NCI-H128 (cell line): ENCODE measurements at regions not wholly inside any gene's neighbourhood (a gene's known extent, or its start where the extent isn't known, plus 50 kb on each side); places are given as distances from the start of the nearest gene placed in this dataset.
"Not testable (repeated sequence)": the region's sequence is repeated elsewhere in the genome, so short reads cannot be mapped to it uniquely, and the experiment has no call there.

Experiments used
- DNase-seq: peaks from one replicate; lab custom pipeline; 2025; ENCODE audit not compliant: unreplicated experiment; lab: John Stamatoyannopoulos, UW

DNA sequence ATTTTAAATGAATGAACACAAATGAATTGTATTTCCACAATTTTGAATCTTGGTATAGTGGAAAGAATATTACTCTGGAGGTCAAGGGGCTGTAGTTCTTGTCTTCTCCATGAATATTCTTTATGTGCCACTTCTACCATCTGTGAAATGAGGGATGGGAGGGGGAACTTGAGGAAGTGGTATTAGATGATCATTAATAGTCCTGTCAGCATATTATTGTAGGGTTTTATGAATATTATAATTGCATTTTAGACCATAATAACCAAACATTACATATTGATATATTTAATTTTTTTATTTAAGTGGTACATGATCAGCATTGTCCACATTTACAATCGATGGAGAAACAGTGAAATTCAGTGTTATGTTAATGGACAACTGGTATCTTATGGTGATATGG lies 205.8 kb downstream of the CCDC74A start:
- DNase-seq, result not testable (repeated sequence)

DNA sequence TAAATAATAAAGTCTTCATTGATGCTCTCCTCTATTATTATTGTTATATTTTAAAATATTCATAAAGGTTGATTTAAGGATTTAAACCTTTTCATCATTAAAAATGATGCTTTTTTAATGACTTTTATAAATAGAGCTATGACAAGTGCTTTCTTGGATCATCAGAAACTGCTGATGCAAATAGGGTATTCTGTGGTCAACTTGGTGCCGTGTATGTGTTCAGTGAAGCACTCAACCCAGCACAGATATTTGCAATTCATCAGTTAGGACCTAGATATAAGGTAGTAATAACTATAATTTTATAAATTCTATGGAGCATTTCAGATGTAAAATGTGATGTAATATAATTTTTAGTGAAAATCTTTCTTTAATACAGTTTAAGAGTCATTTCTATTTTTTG lies 208.7 kb downstream of the CCDC74A start:
- DNase-seq, result not testable (repeated sequence)

GRCh38 chr2:131738533-131738932 lies 210.8 kb downstream of the CCDC74A start:
- DNase-seq, result not testable (repeated sequence)

GRCh38 chr2:131738996-131739434 lies 211.3 kb downstream of the CCDC74A start:
- not testable (repeated sequence) for DNase-seq

GRCh38 chr2:131753640-131754561 lies 226.2 kb downstream of the CCDC74A start:
- no peak for DNase-seq

DNA sequence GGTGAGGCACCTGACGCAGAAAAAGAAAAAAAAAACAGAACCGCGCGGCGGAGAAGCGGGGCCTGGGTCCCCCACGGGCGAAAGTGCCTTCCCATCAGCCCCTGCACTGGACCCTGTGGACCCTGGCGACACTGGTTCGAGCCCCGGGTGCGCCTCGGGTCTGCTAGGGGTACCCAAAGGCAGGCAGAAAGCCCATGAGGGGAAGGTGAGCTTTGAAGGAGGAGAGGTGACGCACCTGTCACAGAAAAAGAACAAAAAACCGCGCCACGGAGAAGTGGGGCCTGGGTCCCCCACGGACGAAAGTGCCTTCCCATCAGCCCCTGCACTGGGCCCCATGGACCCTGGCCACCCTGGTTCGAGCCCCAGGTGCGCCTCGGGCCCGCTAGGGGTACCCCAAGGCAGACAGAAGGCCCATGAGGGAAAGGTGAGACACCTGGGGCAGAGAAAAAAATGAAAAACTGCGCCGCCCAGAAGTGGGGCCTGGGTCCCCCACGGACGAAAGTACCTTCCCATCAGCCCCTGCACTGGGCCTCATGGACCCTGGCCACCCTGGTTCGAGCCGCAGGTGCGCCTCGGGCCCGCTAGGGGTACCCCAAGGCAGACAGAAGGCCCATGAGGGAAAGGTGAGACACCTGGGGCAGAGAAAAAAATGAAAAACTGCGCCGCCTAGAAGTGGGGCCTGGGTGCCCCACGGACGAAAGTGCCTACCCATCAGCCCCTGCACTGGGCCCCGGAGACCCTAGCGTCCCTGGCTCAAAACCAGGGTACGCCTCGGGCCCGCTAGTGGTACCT lies 227.4 kb downstream of the CCDC74A start:
- no peak for DNase-seq

- DNase-seq, result no peak
Measured at GRCh38 chr2:131756141-131756907, 228.6 kb downstream of the CCDC74A start.

- not testable (repeated sequence) for DNase-seq
Measured at GRCh38 chr2:131758941-131759340, 231.3 kb downstream of the CCDC74A start.

GRCh38 chr2:131774955-131775555 lies 247.4 kb downstream of the CCDC74A start:
- DNase-seq, result not testable (repeated sequence)

- DNase-seq, result not testable (repeated sequence)
Measured at GRCh38 chr2:131775903-131776506, 248.3 kb downstream of the CCDC74A start.

DNA sequence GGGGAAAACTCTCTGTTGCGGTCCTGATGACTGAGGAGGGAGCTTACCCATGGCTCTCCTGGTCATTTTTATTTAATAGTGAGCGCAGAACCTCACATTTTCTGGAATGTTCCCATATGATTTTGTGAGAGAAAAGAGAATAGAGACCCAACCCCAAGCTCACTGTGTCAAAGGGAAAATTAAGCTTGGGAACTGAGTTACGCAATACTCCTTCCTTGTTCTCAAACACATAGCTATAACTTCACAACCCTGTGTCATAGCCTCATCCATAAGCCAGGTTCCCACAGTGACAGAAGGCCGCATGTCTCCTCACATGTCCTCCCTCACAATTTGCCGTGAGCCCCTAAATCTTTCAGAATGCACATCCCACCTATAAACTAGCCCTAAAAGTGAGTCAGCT lies 252.8 kb downstream of the CCDC74A start:
- not testable (repeated sequence) for DNase-seq

DNA sequence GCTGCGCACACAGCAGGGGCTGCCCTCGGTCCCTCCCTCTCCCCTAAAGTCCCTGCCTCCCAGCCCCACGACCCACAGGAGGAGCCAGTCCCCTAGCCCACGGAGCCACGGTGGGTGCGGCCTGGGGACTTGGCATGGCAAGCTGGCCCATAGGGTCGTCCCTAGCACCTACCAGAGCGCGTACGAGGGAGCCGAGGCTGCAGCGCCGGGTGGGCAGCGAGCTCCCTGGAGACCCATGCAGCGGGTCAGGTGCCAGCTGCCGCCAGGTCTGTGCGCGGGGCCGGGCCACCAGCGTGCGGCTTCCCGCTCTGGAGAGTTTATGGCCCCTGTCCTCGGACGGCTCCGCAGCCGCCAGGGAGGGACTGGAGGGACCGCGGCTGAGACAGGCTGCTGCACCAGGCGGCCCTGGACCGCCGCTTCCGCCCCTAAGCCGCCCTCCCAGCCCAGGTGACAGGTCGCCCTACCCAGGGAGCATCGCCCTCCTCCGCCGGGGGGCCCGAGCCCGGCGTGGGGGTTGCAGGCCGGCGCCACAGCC lies 273.6 kb downstream of the CCDC74A start:
- no peak for DNase-seq

DNA sequence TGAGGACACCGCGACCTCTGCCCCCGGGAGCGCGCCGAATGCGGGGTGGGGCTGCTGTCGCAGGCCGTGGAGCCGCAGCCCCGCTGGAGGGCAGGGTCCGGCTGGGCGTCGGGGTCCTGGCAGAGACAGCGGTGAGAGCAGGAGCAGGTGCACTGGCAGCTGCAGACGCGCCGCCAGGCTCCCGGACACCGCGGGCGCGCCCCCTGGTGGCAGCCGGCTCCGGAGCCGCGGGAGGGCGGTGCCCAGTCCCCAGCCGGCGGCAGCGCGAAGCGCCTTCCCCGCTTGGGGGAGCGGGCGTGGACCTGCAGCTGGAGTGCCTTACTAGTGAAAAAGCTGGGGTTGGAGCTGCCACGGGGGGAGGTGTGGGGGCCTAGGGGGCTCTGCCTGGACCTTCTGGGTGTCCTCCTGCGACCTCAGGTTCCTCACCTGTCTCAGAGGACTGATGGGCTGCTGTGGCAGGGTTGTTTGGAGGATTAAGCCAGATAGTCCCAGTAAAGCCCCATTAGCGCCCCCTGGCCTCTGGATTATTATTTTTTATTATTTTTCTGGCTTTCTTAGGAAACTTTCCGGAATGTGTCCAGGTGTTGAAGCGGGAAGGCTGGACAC lies 274.2 kb downstream of the CCDC74A start:
- DNase-seq, result not testable (repeated sequence)

DNA sequence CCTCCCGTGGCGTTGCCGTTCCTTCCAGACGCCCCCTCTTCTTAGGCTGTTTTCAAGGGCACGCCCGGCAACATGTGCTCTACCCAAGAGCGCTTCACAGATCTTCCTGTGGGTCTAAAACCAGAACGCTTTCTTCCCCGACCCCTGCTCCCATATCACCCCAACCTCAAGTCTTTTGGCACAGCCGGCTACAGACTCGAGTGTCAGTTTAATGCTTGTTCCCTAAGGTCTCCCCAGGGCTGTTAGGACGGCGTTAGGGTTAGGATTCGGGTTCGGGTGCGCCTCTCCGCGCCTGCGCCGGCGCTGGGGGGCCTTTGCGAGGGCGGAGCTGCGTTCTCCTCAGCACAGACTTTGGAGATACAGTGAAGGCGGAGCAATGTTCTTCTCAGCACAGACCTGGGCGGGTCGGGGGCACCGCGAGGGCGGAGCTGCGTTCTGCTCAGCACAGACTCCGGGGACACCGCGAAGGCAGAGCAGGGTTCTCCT lies 274.7 kb downstream of the CCDC74A start:
- not testable (repeated sequence) for DNase-seq

DNA sequence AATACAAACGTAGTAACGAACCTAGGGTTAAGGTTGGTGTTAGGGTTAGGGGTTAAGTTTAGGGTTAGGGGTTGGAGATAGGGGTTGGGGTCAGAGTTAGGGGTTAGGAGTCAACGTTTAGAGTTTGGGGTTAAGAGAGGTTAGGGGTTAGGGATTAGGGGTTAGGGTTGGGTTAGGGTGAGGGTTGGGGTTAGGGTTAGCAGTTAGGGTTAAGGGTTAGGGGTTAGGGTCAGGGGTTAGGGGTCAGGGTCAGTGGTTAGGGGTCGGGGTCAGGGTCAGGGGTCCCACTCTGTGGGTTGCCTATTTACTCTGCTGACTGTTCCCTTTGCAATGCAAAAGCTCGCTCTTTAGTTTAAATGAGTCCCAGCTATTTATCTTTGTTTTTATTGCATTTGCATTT lies 275.5 kb downstream of the CCDC74A start:
- DNase-seq, result not testable (repeated sequence)

GRCh38 chr2:131812605-131813004 lies 284.9 kb downstream of the CCDC74A start:
- DNase-seq, result not testable (repeated sequence)

DNA sequence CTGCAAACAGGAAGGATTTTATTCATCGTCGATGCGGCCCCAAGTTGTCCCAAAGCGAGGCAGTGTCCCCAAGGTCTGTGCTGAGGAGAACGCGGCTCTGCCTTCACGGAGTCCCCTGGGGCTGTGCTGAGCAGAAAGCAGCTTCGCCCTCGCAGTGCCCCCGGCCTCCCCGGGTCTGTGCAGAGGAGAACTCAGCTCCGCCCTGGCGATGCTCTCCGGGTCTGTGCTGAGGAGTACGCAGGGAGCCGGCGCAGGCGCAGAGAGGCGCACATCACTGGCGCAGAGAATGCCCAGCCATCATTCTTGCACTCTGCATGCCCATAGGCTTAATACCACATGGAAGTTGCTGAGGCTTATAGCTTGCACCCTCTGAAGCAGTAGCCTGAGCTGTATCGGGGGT lies 285.7 kb downstream of the CCDC74A start:
- DNase-seq, result not testable (repeated sequence)

- DNase-seq, result not testable (repeated sequence)
Measured at GRCh38 chr2:131818267-131818973, 290.7 kb downstream of the CCDC74A start.
